AG10803 (cell line): ENCODE measurements at regions not wholly inside any gene's neighbourhood (a gene's known extent, or its start where the extent isn't known, plus 50 kb on each side); places are given as distances from the start of the nearest gene placed in this dataset.

Experiments used
- DNase-seq: peaks from one replicate; pipeline ENCODE4 v3.0.0; 2010; ENCODE audit warnings: low read depth
- H3K4me3 ChIP-seq: 2 replicates; pipeline ENCODE4 v1.5.1; 2011; ENCODE audit warnings: mild to moderate bottlenecking, low read length, control low read depth
- CTCF ChIP-seq: conservative IDR thresholded peaks from 2 replicates; pipeline ENCODE4 v1.5.1; 2011; ENCODE audit warnings: mild to moderate bottlenecking, low read length, control low read depth, inconsistent platforms

GRCh38 chr5:112525217-112525616 is 106.1 kb upstream of the EPB41L4A start:
- no peak for TF ChIP-seq CTCF
- no peak overlapping the region for H3K4me3 ChIP-seq
- DNase-seq: no peak

- no peak for TF ChIP-seq CTCF
- no peak for DNase-seq
Observed at GRCh38 chr5:112528928-112529327, 109.9 kb upstream of the EPB41L4A start.

GRCh38 chr5:112529525-112529924 is 110.4 kb upstream of the EPB41L4A start:
- no peak for DNase-seq
- no peak overlapping the region for H3K4me3 ChIP-seq
- peak; percentile 25 for TF ChIP-seq CTCF

More at GRCh38 chr5:112528928-112529327, 109.9 kb upstream of the EPB41L4A start:
- no peak overlapping the region for H3K4me3 ChIP-seq

DNA sequence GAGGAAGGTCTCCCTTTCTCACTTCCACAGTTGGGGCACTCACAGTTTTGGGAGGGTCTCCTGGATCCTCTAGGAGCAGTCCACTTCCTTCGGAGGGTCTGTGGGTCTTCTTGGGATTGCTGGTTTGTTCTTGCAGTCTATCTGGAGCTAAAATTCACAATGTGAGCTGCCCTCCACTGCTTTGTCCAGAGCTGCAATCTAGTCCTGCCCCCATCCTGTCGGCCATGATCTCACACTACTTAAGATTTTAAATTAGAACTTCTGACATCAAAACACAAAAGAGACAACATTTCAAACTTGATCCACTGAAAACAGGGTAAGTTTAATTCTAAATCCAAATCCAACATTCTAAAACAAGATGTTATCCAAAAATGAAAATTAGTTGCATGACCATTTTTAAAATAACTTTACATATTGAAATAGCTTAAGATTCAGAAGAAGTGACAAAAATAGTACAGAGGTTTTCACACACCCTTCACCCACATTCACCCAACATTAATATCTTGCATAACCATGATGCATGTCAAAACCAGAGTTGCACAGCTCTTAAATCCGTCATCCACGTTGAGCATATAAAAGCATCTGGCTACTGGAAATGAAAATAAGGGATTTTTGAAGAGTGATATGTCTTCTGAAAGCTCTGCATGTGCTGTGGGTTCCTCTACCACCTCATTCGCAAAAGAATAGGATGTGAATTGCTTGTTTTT is 113.7 kb upstream of the EPB41L4A start:
- H3K4me3 ChIP-seq: no peak overlapping the region
- no peak for TF ChIP-seq CTCF

DNA sequence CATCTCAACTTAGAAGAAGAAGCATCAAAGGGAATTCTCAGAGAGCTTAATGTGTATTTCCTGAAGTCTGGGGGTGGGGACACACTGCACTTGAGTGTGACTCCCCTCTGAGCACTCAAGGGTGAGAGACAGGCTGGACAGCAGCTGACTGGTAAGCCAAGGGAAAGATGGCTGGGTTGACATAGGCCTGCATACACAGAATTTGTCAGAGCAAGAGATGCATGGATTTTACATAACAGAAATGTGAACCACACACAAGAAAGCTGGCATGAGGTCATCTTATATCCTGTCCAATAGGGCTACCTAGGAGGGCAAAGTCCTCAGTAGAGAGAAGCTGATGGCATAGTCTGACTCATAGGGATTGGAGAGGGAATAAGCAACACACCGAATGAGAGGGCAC is 114.3 kb upstream of the EPB41L4A start:
- DNase-seq: no peak
- H3K4me3 ChIP-seq: no peak overlapping the region
- no peak for TF ChIP-seq CTCF

More for the DNA sequence above, 113.7 kb upstream of the EPB41L4A start:
- DNase-seq: no peak

GRCh38 chr5:112534067-112534583 is 115.0 kb upstream of the EPB41L4A start:
- no peak for DNase-seq
- TF ChIP-seq CTCF: no peak
- no peak overlapping the region for H3K4me3 ChIP-seq

DNA sequence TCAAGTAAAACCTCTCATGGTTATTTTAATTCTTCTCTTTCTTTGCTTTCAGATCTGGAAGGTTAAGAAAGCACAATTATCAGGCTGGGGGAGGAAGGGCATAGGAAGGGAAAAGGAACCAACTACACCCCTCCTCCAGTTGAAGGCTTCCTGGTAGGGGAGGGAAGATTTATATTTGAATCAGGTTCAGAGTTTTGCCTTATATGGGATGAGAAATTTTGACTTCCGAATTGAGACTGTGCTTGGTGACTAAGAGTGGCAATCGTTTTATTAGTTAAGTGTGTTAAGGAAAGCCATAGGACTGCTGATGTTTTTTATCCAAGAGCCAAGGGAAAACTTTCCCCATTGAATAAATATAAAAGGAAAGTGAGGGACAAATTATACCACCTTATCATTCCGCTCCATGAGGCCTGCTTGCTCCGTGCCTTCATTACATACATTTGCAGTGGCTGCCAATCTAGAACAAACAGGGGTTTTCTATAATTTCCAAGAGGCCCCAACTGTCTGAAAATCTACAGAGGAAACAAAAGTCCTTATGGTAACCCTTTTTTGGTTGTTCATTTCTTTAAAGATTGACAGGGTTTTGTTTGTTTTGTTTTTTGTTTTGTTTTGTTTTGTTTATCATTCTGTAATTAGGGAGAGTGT is 115.7 kb upstream of the EPB41L4A start:
- no peak overlapping the region for H3K4me3 ChIP-seq
- DNase-seq: no peak
- no peak for TF ChIP-seq CTCF
